Coronary artery (tissue), 2 donors: ENCODE measurements at regions not wholly inside any gene's neighbourhood (a gene's known extent, or its start where the extent isn't known, plus 50 kb on each side); places are given as distances from the start of the nearest gene placed in this dataset.

Source experiments
- DNase-seq: peaks from one replicate; pipeline ENCODE4 v3.0.0-alpha.2; 2017; ENCODE audit warnings: low spot score
- H3K27ac ChIP-seq, 2 donors: fragments of 200-600 bp; sonication (generic); one replicate each; pipeline ENCODE4 v1.5.1; 2016 to 2019
- H3K4me3 ChIP-seq: fragments of 200-600 bp; sonication (generic); 2 replicates; pipeline ENCODE4 v1.5.1; 2016; ENCODE audit warnings: mild to moderate bottlenecking, moderate library complexity
- TF ChIP-seq, protein P1 (sequence below): fragments of 200-600 bp; sonication (generic); IDR thresholded peaks from one replicate; pipeline ENCODE4 v1.5.1; 2019; ENCODE audit warnings: antibody characterized with exemption

DNA sequence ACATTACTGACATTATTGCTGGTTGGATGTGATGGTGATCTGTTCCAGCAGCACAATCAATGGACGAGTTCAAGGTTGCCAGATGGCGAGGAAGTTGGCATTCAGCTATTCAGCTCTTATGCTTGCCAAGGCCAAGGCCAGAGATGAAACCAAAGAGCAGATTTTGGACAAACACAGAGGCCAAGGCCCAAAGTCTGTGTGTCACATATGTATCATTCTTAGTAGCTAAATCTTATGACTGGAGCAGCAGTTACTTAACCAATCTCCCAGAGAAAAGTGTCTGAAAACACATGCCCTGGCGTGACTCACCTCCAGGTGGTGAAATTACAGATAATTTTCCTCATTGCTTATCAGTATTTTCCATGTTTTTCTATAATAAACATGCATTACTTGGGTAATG, 189.0 kb upstream of the EGFLAM start:
- Histone ChIP-seq H3K27ac (no peak overlapping the region), H3K4me3 (no peak overlapping the region)
- TF ChIP-seq, protein P1, sequence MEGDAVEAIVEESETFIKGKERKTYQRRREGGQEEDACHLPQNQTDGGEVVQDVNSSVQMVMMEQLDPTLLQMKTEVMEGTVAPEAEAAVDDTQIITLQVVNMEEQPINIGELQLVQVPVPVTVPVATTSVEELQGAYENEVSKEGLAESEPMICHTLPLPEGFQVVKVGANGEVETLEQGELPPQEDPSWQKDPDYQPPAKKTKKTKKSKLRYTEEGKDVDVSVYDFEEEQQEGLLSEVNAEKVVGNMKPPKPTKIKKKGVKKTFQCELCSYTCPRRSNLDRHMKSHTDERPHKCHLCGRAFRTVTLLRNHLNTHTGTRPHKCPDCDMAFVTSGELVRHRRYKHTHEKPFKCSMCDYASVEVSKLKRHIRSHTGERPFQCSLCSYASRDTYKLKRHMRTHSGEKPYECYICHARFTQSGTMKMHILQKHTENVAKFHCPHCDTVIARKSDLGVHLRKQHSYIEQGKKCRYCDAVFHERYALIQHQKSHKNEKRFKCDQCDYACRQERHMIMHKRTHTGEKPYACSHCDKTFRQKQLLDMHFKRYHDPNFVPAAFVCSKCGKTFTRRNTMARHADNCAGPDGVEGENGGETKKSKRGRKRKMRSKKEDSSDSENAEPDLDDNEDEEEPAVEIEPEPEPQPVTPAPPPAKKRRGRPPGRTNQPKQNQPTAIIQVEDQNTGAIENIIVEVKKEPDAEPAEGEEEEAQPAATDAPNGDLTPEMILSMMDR: no peak
- DNase-seq: no peak

GRCh38 chr5:38060354-38060753, 198.0 kb upstream of the EGFLAM start:
- TF ChIP-seq, protein P1: no peak

GRCh38 chr5:38059876-38060275, 198.5 kb upstream of the EGFLAM start:
- peak overlapping the region in 1 of 2 donors; percentile 34 for H3K27ac ChIP-seq
- TF ChIP-seq, protein P1: no peak
- no peak for DNase-seq
- H3K4me3 ChIP-seq: no peak overlapping the region

More at GRCh38 chr5:38060354-38060753, 198.0 kb upstream of the EGFLAM start:
- DNase-seq: no peak
- Histone ChIP-seq H3K27ac (no peak overlapping the region), H3K4me3 (no peak overlapping the region)

DNA sequence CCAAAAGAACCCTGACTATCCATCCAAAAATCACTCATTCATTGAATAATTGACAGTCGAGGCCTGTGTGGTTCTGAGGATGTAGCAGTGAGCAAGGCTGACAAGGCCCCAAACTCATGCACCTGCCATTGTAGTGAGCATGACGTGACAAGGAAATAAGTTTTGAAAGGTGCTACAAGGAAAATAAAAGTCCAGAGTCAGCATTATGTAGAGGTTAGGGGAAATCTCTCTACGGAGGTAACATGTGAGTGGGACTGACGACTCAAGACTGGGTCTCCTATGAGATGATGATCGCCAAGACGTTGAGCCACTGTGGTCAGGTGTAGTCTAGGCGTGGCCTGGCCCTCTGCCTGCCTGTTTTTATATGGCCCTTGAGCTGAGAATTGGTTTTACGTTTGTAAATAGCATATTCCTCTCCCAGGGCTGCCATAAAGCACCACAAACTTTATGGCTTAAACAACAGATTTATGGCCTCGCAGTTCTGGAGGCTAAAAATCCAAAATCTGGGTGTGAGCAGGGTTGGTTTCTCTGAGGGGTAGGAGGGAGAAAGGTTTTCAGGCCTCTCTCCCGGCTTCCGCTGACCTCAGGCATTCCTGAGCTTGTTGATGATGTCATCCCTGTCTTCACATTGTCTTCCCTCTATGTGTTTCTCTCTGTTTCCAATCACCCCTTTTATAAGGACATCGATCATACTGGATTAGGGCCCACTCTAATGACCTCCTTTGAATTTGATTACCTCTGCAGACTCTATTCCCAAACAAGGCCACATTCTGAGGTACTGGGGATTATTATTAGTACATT, 206.4 kb upstream of the EGFLAM start:
- Histone ChIP-seq H3K27ac (no peak overlapping the region), H3K4me3 (no peak overlapping the region)
- TF ChIP-seq, protein P1: no peak
- no peak for DNase-seq

DNA sequence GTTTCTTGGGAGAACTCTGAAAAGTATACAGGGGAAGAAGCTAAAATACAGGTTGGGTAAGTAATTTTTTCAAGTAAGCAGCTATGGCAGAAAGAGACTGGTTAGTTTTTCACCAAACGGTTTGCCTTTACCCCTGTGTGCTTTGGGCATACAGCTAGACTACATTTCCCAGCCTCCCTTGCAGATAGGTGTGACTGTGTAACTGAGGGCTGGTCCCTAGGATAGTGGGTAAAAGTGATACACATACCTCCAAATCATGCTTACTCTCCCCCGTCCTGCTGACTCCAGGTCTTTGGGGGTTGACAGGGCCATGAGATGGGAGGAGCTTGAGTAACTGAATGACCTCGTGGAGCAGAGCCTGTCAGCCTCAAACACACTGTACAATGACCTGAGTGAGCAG, 208.6 kb upstream of the GDNF start:
- Histone ChIP-seq H3K4me3 (no peak overlapping the region), H3K27ac (no peak overlapping the region)
- DNase-seq: no peak
- TF ChIP-seq, protein P1: no peak

DNA sequence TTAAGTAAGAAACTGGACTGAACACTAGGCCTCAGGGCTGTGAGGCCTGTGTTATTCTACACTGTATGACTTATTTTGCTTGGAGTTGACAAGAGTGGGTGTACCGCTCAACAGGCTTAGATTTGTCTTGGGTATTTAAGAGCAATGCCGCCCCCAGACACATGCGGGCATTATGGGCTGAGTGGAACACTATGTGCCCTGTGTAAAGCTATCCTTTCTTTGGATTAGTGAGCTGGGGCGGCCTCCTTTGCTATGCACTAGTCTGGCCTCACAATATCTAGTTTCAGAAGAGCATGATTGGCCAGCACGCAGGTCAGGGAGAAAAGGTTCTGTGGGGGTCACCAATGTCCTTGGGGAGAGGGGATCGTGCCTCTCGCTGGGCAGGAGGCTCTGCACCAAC, 206.3 kb upstream of the GDNF start:
- DNase-seq: no peak

More for the DNA sequence above, 206.3 kb upstream of the GDNF start:
- TF ChIP-seq, protein P1: no peak
- Histone ChIP-seq H3K4me3 (no peak overlapping the region), H3K27ac (no peak overlapping the region)
